Epidermal melanocyte (primary cell): ENCODE measurements at regions not wholly inside any gene's neighbourhood (a gene's known extent, or its start where the extent isn't known, plus 50 kb on each side); places are given as distances from the start of the nearest gene placed in this dataset.
"Not testable (repeated sequence)": the region's sequence is repeated elsewhere in the genome, so short reads cannot be mapped to it uniquely, and the experiment has no call there.

ENCODE experiments used
- DNase-seq: peaks from one replicate; pipeline ENCODE4 v3.0.0; 2011; ENCODE audit warnings: low spot score; ENCODE audit not compliant: insufficient read length

DNA sequence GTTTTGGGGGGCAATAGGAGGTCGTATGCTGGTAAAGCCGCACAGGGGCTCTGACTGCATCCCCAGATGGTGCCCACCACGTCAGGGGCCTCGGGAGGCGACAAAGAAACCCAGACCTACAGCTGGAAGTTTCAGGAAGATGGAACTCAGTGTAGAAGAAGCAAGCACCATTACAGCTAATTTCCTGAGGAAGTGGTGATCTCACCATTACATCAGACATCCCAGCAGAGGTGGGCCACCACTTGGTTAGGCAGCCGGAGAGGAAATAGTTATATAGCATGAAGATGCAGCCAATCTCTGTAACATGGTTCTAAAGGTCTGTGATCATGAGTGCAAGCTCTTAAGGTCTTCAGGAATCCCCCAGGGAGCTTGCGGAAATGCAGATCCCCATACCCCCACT, 127.3 kb upstream of the PCBD1 start:
- no peak for DNase-seq

DNA sequence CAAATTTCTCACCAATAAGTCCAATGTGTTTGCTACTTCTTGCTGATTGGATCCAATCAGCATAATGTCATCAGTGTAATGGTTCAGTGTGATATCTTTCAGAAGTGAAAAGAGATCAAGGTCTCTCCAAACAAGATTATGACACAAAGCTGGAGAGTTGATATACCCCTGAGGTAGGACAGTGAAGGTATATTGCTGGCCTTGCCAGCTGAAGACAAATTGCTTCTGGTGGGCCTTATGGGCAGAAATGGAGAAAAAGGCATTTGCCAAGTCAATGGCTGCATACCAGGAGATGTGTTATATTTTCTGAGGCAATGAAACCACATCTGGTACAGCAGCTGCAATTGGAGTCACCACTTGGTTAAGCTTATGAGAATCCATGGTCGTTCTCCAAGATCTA, 131.7 kb upstream of the PCBD1 start:
- not testable (repeated sequence) for DNase-seq

DNA sequence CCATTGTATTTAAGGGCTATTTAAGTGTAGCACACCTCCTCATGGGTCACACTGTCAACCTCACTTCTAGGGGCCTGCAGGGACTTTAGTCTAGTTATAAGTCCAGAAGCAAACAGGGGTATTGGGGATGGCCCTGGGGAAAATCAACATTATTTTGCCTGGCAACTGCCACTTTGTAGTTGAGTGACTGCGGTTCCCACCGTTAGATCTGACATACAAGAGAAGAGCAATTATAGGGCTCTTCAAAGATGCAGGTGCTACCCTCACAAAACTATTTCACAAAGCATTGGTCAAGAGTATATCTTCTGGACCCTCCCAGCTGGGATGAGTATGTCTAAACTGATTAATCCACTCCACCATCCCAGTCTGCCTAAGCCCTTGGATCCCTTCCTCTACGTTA, 133.0 kb upstream of the PCBD1 start:
- DNase-seq = no peak

DNA sequence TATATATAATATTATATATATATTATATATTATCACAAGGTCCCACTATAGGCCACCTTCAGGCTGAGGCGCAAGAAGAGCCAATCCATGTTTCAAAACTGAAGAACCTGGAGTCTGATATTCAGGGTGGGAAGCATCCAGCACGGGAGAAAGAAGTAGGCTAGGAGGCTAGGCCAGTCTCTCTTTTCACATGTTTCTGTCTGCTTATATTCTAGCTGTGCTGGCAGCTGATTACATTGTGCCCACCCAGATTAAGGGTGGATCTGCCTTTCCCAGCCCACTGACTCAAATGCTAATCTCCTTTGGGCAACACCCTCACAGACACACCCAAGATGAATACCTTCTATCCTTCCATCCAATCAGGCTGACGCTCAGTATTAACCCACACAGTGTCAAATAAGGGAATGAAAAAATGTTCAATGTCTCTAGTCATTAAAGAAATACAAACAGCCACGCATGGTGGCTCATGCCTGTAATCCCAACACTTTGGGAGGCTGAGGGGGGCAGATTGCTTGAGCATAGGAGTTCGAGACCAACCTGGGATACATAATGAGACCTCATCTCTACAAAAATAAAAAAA, 135.4 kb upstream of the PCBD1 start:
- DNase-seq = no peak

DNA sequence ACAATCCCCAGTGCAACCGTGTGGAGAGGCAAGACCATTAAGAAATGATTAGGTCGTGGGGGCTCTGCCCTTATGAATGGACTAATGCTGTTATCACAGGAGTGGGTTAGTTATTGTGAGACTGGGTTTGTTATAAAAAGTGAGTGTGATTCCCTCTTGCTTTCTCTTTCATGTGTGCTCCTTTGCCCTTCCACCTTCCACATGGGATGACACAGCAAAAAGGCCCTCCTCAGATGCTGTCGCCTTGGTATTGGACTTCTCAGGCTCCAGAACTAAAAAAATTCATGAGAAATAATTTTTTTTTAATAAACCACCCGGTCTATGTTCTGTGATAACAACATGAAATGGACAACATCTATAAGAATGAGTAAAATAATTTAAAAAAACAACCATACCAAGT, 136.1 kb upstream of the PCBD1 start:
- DNase-seq = no peak

DNA sequence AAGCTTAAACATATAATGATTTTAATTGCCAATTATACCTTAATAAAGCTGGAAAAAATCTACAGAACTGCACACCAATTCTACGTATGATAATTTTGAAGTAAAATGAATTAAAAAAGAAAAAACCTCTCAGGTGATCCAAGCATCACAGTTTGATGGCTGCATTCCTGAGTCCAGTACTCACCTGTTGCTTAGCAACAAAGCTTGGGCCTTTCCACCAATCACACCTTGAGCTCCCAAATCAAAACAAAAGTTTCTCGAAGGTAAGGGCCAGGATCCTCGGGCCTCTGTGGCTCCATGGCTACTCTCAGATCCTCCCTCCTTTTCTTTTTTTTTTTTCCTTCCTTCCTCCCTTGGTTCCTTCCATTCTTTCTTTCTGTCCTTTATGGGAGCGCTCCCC, 137.2 kb upstream of the PCBD1 start:
- no peak for DNase-seq

DNA sequence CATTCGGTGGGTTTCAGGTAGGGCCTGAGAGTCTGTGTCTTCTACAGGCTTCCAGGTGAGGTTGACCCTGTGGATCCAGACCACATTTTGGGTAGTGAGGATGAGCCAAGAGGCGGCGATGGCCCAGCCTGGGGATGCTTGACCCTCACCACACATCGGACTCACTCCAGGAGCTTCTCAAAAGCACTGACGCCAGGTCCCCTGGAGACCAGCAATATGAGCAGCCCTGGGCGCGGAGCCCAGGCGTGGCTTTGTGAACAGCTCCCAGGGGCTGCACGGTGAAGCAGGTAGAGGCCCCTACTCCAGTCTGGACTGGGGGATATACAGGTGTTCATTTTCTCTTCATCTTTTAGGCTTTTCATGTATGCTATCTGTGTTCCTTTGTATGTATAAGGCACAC, 139.7 kb upstream of the PCBD1 start:
- no peak for DNase-seq

DNA sequence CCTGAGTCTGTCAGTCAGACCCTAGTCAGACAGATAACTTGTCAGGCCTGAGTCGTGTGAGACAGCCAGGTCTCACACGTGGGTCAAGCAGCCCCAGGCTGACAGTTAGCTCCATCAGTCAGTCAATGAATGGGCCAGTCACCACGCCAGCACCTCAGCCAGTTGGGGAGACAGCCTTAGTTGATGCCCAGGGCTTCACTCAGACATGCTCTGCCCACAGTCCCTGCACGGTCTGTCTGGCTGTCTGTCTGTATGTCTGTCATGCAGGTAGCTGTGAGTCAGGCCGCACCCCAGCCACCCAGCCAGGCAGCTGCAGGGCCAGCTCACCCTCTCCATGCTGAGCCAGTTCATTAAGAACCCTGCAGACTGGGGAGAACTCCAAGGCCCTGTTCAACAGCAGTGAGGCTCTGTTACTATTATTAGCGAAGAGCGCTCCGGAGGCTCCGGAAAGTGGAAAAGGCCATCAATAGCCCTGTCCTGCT, 141.1 kb upstream of the PCBD1 start:
- DNase-seq = no peak

DNA sequence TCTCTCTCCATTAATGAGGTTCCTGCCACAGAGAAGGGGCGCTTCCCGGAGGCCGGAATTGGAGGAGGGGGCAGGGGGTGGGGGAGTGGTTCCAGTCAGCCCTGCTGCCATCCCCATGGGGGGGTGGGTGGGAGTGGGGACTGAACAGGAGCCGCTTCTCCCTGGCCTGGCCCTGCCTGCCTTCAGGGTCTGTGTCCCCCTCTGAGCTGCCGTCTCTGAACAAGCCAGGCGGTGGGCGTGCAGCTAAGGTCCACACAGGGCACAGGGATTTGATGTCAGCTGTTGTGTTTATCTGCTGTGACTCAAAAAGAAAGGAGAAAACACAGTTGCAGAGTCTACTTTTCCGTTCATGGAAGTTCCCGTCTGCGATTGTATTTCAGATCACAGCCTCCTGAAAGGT, 141.5 kb upstream of the PCBD1 start:
- DNase-seq = no peak

DNA sequence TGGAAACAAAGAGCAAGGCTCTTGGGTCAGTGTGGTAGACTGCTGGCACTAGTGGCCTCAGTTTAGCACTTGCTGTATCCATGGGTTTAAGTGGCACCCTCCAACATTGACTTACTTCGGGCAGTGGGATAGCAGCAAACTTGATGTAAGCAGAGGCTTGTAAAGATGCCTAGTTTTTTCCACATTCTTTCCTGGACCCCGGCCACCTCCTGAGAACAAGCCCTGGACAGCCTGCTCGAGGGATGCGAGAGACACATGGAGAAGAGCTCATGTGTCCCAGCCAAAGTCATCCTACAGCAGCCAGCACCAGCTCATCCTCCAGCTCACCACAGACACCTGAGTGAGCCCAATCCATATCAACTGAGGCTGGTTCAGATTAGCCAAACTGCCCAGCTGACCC, 142.7 kb upstream of the PCBD1 start:
- no peak for DNase-seq

DNA sequence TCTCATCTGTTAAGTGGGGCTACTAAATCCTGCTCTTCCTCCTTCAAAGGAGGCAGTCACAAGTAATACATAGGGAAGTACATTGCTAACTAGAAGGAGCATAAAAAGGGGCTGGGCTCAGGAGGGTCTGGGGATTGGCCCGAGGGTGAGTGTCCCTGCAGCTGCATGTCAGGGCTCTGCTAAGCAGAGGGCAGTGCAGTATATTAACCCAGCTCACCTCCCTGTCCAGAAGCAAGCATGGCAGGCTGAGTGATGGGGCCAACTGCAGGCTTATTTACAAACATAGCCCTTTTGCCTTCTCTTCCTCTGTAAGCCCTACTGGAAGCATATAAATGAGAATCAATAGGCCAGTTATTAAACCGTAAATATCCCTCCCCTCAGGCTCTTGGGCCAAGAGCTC, 143.2 kb upstream of the PCBD1 start:
- no peak for DNase-seq

DNA sequence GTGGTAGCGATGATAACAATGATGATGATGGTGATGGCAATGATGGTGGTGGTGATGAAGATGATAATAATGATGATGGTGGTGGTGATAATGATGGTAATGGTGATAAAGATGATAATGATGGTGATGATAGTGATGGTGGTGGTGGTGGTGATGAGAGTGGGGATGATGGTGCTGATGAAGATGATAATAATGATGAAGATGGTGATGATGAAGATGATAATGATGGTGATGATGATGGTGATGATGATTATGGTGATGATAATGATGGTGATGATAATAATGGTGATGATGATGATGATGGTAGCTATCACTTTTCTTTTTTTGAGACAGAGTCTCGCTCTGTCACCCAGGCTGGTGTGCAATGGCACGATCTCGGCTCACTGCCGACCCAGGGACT, 144.5 kb upstream of the PCBD1 start:
- no peak for DNase-seq

DNA sequence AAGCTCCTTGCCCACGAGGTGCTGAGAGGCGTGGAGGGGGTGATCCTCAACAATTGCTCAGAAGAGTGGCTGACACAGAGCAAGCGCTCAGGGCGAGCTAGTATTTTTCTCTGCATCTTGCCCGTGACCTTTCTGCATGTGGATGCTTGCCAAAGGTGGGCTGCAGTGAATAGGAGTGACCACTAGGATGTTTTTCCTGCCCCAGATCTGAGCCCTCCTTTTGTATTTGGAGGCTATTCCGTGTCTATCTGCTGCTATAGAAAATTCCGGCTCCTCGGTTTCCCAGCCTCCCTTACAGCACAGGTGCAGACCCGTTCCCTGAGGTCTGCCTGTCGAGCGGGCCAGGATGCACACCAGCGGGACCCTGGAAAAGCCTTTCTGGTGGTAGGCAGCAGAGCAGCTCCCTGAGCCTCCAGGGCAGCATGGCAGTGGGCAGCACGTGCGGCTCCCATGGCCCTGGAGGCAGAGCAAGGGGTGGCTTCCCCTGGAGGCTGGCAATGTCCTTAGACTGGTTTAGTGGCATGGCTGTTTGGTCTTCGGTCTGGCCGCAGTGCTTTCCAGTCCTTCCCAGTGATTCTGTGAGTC, 145.1 kb upstream of the PCBD1 start:
- DNase-seq = no peak

DNA sequence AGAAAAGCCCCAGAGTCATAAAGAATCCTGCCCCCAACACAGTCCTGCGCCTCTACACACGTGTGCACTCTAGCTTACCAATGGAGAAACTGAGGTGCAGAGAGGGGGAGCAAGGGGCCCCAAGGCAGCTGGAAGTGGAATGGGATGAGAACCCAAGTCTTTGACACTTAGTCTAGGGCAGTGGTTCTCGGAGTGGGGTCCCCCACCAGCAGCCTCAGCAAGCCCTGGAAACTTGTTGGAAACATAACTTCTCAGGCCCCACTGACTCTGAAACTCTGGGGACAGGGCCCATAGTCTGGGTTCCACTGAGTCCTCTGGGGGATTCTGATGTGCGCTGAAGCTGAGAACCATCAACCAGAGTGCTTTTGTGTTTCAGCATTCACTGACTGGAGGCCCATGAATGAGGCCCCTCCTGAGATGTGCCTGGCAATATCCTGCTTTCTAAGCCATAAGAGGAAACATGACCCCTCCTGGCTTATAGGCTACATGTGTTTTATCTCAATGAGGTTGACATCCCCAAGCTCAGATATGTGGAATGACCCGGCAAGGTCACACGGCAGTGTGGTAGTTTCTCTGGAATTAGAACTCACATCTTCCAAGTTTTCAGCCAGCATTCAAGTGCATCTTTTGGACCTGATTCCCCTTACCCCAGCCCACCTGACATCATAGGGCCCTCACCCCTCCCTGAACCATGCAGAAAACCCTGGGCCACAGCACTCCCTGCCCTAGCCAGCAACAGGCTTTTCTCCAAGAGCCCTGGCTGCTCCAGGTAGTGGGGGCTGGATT, 147.3 kb upstream of the PCBD1 start:
- DNase-seq = no peak

DNA sequence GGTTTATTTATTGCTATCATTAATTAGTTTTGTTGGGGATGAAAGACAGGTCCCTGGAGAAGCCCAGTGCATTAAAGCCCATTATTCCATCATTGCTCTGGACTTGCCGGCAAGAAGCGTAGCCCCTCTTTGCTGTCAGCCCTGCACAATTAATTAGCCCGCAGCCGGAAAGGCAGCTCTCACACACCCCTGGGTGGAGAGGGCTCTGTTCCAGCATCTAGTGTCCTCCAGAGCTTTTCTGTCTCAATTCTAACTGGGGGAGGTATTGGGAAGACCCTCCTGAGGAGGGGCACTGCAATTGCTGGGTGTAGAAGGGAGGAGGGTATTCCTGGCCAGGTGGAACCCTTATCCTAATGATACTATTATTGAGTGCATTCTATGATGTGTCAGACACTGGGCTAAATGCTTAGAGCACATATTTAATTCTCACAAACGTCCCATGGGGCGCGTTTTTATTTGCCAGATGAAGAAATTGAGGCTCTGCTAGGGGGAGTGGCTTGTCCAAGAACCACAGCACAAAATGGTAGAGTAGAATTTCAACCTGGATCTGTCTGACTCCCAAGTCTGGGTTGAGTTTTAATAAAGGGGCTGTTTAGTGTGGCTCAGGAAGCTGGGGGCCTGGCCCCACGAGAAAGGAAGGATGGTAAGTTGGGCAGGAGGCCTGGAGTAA, 148.1 kb upstream of the PCBD1 start:
- no peak for DNase-seq

DNA sequence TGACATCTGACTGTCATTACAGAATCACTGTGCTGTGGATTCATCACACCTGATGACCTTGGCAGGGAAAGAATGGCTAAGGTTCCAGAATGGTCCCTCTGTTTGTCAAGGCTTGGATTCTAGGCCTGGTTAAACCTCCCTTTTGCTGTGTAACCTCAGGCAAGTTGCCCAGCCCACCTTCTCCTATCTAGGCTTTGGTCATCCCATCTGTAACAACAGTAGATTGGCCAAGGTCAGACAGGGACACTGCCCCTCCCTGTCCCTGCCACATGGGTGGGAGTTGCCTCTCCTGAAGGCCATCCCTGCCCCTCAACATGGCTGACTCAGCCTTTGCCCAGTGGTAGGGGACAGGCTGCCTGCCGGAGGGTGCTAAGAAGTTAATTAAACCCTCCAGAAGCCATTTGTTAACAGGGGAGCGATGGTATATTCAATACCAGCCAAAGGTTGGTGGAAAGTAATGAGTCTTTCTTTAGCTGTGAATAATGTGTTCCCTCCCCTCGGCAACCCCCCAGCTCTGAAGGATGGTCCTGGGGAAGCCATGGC, 149.8 kb upstream of the PCBD1 start:
- no peak for DNase-seq

DNA sequence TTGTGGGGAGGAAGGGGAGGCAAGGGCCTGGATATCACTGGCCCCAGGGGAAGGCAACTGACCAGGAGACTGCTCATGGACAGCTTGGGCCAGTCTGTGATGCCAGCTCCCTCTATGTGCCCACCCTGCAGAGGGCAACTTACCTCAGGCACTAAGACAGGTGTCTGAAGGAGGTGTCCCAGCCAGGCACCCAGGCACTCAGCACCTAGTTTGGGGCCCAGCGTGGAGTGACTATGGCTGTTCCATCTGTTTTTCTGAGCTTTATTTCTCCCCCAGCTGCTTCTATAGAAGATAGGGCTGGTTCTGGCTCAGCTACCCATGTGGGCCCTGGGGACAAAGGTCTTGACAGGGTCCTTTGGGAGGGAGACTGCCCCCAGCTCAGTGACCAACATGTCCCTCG, 150.6 kb upstream of the PCBD1 start:
- no peak for DNase-seq

DNA sequence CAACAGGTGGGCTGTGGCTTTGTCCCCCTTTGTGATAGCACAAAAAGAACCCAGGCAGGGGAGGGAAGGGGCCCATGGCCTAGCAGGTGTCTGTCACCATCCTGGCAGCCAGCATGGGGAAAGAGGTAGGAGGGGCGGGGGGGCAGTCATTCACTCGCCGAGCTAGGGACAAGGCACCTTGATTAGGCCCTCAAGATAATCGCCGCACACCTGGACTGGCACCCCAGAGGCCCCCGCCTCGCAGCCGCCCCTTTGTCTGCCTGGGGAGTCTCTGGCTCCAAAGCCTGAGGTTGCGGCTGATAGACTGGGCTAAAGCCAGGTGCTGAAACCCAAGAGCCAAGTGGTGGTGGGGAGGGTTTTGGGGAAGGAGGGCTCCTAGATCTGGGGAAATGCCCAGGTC, 151.2 kb upstream of the PCBD1 start:
- DNase-seq = no peak

DNA sequence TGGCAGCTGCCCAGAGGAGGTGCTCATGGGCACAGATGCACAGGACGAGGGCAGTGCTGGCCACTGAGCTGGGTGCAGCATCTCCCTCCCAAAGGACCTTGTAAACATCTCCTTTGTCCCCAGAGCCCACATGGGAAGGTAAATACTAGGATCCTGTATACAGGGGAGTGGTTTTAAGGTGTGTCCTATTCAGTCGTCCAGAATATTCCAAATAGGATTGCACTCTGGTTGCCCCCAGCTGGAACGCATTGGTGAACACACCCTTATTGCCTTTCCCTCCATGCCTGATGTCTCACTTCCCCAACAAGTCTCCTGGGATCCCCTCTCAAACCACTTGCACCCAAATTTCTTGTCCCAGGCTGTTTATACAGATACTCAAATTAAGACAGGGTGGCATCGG, 152.0 kb upstream of the PCBD1 start:
- DNase-seq = no peak

DNA sequence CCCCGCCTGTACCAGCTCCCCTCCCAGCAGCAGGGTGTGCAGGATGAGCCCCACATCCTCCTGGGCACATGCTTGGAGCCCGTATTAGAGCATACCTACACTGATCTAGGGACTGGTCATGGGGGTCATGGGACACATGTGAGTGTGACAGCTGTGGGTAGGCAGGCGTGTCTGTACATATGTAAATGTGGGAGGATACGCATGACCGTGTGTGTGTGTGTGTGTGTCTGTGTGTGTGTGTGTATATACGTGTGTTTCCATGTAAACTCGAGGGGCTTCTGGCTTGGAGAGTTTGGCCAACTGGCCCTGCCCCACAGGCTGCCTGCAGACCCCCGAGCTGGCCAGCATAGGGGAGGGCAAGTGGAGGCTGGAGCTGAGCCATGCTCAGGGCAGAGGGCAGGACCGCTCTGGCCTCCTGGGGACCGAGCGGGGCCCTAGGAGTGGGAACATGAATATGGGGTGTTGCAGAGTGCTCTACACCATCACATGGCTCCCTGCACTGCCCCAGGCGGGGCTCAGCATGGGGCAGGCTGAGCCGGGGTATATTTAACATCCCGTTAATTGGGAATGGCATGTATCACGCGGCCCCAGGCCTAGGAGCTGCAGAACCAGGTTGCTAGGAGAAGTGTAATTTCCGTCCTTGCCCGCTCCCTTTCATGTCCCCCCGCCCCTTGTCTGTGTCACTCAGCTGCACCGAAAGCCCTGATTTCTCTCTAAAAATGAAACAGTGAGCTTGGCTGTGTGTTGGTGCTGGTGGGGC, 152.7 kb upstream of the PCBD1 start:
- DNase-seq = no peak

DNA sequence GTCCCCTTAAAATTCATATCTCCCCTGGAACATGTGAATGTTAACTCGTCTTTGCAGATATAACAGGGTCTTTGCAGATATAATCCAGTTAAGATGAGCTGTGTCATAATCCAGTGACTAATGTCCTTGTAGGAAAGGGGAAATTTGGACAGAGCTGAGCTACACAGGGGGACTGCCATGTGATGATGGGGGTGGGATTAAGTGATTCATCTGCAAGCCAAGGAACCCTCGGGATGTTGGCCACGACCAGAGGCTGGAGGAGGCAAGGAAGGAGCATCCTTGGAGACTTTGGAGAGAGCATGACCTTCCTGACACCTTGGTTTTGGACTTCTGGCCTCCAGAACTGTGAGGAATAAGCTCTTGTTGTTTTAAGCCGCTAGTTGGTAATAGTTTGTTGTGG, 153.9 kb upstream of the PCBD1 start:
- DNase-seq = no peak
